Parathyroid adenoma (tissue), 2 donors: ENCODE measurements at regions not wholly inside any gene's neighbourhood (a gene's known extent, or its start where the extent isn't known, plus 50 kb on each side); places are given as distances from the start of the nearest gene placed in this dataset.
A peak's percentile ranks its signal among the peaks of the same experiment; 100 is the strongest.

ENCODE experiments used
- H2AFZ ChIP-seq: fragments of 300-600 bp; sonication (generic); one replicate; pipeline ENCODE4 v1.7.0; 2017; ENCODE audit warnings: antibody characterized with exemption, mild to moderate bottlenecking
- H3K27ac ChIP-seq: fragments of 300-600 bp; sonication (generic); one replicate; pipeline ENCODE4 v1.7.0; 2017
- H3K27me3 ChIP-seq: fragments of 300-600 bp; sonication (generic); one replicate; pipeline ENCODE4 v1.7.0; 2017; ENCODE audit warnings: low read length; ENCODE audit not compliant: control insufficient read depth, insufficient read depth
- H3K36me3 ChIP-seq: fragments of 300-600 bp; sonication (generic); one replicate; pipeline ENCODE4 v1.7.0; 2017; ENCODE audit warnings: low read length; ENCODE audit not compliant: control insufficient read depth, insufficient read depth
- H3K4me1 ChIP-seq: fragments of 300-600 bp; sonication (generic); one replicate; pipeline ENCODE4 v1.7.0; 2017; ENCODE audit warnings: control low read depth
- H3K4me2 ChIP-seq: fragments of 300-600 bp; sonication (generic); one replicate; pipeline ENCODE4 v1.7.0; 2017; ENCODE audit warnings: low read length
- H3K4me3 ChIP-seq: fragments of 300-600 bp; sonication (generic); one replicate; pipeline ENCODE4 v1.7.0; 2017; ENCODE audit warnings: low read depth, low read length
- H3K79me2 ChIP-seq: fragments of 300-600 bp; sonication (generic); one replicate; pipeline ENCODE4 v1.7.0; 2017; ENCODE audit warnings: control low read depth
- H3K9ac ChIP-seq: fragments of 300-600 bp; sonication (generic); one replicate; pipeline ENCODE4 v1.7.0; 2017; ENCODE audit warnings: mild to moderate bottlenecking
- H3K9me3 ChIP-seq: fragments of 300-600 bp; sonication (generic); one replicate; pipeline ENCODE4 v1.7.0; 2017; ENCODE audit warnings: low read length; ENCODE audit not compliant: control insufficient read depth
- TF ChIP-seq, protein P1 (sequence below): fragments of 300-600 bp; sonication (generic); IDR thresholded peaks from one replicate; pipeline ENCODE4 v1.7.0; 2017; ENCODE audit warnings: antibody characterized with exemption, mild to moderate bottlenecking
- donor health status: primary hyperparathyroidism.

DNA sequence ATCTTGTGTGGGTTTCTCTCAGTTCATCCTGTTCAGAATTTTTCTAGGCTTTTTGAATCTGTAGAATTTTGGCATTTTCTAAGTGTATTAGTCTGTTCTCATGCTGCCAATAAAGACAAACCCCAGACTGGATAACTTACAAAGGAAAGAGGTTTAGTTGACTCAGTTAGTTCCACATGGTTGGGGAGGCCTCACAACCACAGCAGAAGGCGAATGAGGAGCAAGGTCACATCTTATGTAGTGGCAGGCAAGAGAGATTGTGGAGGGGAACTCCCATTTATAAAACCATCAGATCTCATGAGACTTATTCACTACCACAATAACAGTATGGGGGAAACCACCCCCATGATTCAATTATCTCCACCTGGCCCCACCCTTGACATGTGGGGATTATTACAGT is 199.2 kb downstream of the ST6GAL2 start:
- no peaks in the 10 kb centered on the region for H3K36me3 ChIP-seq
- no peaks in the 10 kb centered on the region for H3K79me2 ChIP-seq
- TF ChIP-seq, protein P1, sequence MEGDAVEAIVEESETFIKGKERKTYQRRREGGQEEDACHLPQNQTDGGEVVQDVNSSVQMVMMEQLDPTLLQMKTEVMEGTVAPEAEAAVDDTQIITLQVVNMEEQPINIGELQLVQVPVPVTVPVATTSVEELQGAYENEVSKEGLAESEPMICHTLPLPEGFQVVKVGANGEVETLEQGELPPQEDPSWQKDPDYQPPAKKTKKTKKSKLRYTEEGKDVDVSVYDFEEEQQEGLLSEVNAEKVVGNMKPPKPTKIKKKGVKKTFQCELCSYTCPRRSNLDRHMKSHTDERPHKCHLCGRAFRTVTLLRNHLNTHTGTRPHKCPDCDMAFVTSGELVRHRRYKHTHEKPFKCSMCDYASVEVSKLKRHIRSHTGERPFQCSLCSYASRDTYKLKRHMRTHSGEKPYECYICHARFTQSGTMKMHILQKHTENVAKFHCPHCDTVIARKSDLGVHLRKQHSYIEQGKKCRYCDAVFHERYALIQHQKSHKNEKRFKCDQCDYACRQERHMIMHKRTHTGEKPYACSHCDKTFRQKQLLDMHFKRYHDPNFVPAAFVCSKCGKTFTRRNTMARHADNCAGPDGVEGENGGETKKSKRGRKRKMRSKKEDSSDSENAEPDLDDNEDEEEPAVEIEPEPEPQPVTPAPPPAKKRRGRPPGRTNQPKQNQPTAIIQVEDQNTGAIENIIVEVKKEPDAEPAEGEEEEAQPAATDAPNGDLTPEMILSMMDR: no peak
- no peak overlapping the region for H3K9ac ChIP-seq
- no peak overlapping the region for H3K4me2 ChIP-seq
- no peaks in the 10 kb centered on the region for H3K27me3 ChIP-seq
- H3K4me3 ChIP-seq: no peak overlapping the region
- H3K27ac ChIP-seq: no peak overlapping the region
- H3K4me1 ChIP-seq: no peaks in the 10 kb centered on the region
- H3K9me3 ChIP-seq: no peaks in the 10 kb centered on the region
- H2AFZ ChIP-seq: no peak overlapping the region

DNA sequence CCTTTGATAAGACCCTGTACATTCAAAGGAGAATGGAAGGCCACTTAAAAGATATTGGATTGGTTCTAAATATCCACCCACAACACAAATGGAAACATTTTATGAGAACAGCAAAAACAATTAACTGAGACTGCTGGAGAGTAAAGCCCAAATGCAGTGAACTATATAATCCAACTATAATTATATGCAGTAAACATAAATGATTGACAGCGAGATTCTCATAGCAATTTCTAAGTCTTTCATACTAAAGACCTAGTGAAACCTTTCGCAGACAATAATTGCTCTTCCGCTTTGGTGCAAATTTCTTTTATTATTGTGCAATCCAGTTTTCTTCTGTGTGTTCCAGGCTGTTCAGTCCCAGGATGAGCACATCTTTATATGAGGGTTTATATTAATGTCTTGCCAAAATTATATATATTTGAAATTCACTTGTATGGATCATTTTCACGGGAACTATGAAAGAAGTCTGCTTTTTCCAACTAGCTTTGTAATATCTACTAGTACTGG is 190.9 kb downstream of the ST6GAL2 start:
- H3K27ac ChIP-seq: no peak overlapping the region
- no peak overlapping the region for H3K4me3 ChIP-seq
- H3K9me3 ChIP-seq: no peaks in the 10 kb centered on the region
- H3K4me2 ChIP-seq: no peak overlapping the region
- H3K4me1 ChIP-seq: no peaks in the 10 kb centered on the region
- H3K9ac ChIP-seq: no peak overlapping the region
- no peaks in the 10 kb centered on the region for H3K79me2 ChIP-seq
- no peaks in the 10 kb centered on the region for H3K27me3 ChIP-seq
- H2AFZ ChIP-seq: no peak overlapping the region
- H3K36me3 ChIP-seq: no peaks in the 10 kb centered on the region
- TF ChIP-seq, protein P1: no peak

DNA sequence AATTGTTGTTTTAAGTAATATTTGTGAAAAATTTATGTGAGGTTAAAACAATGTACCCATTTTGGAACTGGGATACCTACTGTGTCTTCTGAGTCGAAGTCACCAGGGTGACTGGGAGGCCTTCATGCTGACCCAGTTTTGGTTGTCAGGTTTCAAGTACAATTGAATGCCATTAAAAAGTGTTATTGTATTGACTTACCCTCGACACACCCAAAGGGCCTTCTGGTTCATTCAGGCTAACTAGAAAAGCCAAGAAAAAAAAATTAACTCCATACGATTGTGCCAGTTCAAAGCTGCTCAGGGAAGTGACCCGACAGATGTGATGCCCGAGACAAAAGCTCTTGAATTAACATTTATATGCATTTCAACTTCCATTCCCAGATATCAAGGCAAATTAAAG is 190.0 kb downstream of the ST6GAL2 start:
- no peak overlapping the region for H3K4me2 ChIP-seq

DNA sequence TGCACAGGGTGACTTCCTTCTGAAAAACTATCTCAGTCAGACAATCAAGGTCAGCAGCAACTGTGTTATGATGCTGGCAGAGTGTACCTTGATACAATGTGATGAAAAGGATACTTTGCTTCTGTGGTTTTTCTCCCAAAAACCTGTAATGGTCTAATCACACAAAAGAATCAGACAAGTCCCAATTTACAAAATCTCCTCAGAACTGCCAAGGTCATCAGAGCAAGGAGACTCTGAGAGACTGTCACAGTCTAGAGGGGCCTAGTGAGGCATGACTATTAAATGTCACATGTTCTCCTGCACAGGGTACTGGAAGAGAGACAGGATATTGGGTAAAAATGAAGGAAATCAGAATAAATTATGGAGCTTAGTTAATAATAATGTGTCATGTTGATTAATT is 185.4 kb downstream of the ST6GAL2 start:
- no peak overlapping the region for H3K4me3 ChIP-seq
- H3K27ac ChIP-seq: peak overlapping the region; percentile 2
- peaks cover 3% of the 10 kb centered on the region for H3K4me1 ChIP-seq
- no peak overlapping the region for H2AFZ ChIP-seq
- H3K9me3 ChIP-seq: no peaks in the 10 kb centered on the region
- no peaks in the 10 kb centered on the region for H3K36me3 ChIP-seq
- H3K4me2 ChIP-seq: no peak overlapping the region
- TF ChIP-seq, protein P1: no peak
- H3K9ac ChIP-seq: no peak overlapping the region
- no peaks in the 10 kb centered on the region for H3K79me2 ChIP-seq
- no peaks in the 10 kb centered on the region for H3K27me3 ChIP-seq

More for the DNA sequence above, 190.0 kb downstream of the ST6GAL2 start:
- Histone ChIP-seq H3K36me3 (no peaks in the 10 kb centered on the region), H3K4me1 (peaks cover 3% of the 10 kb centered on the region), H3K27ac (no peak overlapping the region), H3K79me2 (no peaks in the 10 kb centered on the region), H3K9me3 (no peaks in the 10 kb centered on the region), H3K4me3 (no peak overlapping the region), H2AFZ (no peak overlapping the region), H3K27me3 (no peaks in the 10 kb centered on the region), H3K9ac (no peak overlapping the region)
- TF ChIP-seq, protein P1: no peak
